Head of caudate nucleus (tissue), 42 donors: ENCODE measurements at regions not wholly inside any gene's neighbourhood (a gene's known extent, or its start where the extent isn't known, plus 50 kb on each side); places are given as distances from the start of the nearest gene placed in this dataset.

ENCODE experiments used
- DNase-seq, 42 donors: peaks; one replicate each; pipeline versions ENCODE4 v3.0.0 to v3.0.0-alpha.2; 2020 to 2021; ENCODE audit warnings: mixed read lengths in 7 of 42
- intact Hi-C: fragments of 100-400 bp; cut with DNase I; formaldehyde crosslinking; loops from one replicate; pipeline ENCODE4 v1.15.0; 2022

GRCh38 chr2:16250886-16251285 is 310.5 kb downstream of the MYCN start:
- intact Hi-C loops, result no loop called here
- peak in 1 of 42 donors; percentile 8 for DNase-seq

- DNase-seq, result peak in 1 of 42 donors; percentile 34
- intact Hi-C loops, result no loop called here
These were observed 310.1 kb downstream of the MYCN start for GRCh38 chr2:16250466-16250865.

GRCh38 chr2:16250056-16250425 is 309.7 kb downstream of the MYCN start:
- intact Hi-C loops, result no loop called here
- peak in 1 of 42 donors; percentile 25 for DNase-seq

GRCh38 chr2:16249246-16250055 is 309.1 kb downstream of the MYCN start:
- intact Hi-C loops, result no loop called here
- peak in 9 of 42 donors; percentile 11 to 50 (median 23) for DNase-seq

- intact Hi-C loops, result no loop called here
- DNase-seq, result peak in 2 of 42 donors; percentile 19 to 31
These were observed 308.3 kb downstream of the MYCN start for GRCh38 chr2:16248571-16249105.

- intact Hi-C loops, result no loop called here
- peak in 2 of 42 donors; percentile 12 to 33 for DNase-seq
These were observed 307.2 kb downstream of the MYCN start for GRCh38 chr2:16247326-16248122.

GRCh38 chr2:16246911-16247310 is 306.6 kb downstream of the MYCN start:
- DNase-seq, result peak in 2 of 42 donors; percentile 16 to 38
- intact Hi-C loops, result no loop called here

GRCh38 chr2:16246281-16246850 is 306.0 kb downstream of the MYCN start:
- intact Hi-C loops, result no loop called here
- DNase-seq, result peak in 1 of 42 donors; percentile 9

GRCh38 chr2:16245481-16246054 is 305.2 kb downstream of the MYCN start:
- intact Hi-C loops, result no loop called here
- DNase-seq, result peak in 2 of 42 donors; percentile 9 to 33

GRCh38 chr2:16244966-16245320 is 304.6 kb downstream of the MYCN start:
- DNase-seq, result peak in 1 of 42 donors; percentile 14
- intact Hi-C loops, result no loop called here

- peak in 2 of 42 donors; percentile 17 to 29 for DNase-seq
- intact Hi-C loops, result no loop called here
These were observed 304.0 kb downstream of the MYCN start for GRCh38 chr2:16244153-16244965.

GRCh38 chr2:16243411-16243996 is 303.2 kb downstream of the MYCN start:
- DNase-seq, result peak in 3 of 42 donors; percentile 17 to 29 (median 28)
- intact Hi-C loops, result no loop called here

GRCh38 chr2:16242906-16243305 is 302.6 kb downstream of the MYCN start:
- DNase-seq, result no peak
- intact Hi-C loops, result no loop called here

GRCh38 chr2:16241166-16242160 is 301.1 kb downstream of the MYCN start:
- DNase-seq, result peak in 3 of 42 donors; percentile 5 to 50 (median 17)
- intact Hi-C loops, result no loop called here

GRCh38 chr2:16240402-16240801 is 300.1 kb downstream of the MYCN start:
- peak in 3 of 42 donors; percentile 6 to 34 (median 9) for DNase-seq
- intact Hi-C loops, result no loop called here

GRCh38 chr2:16239296-16239850 is 299.0 kb downstream of the MYCN start:
- peak in 3 of 42 donors; percentile 13 to 30 (median 14) for DNase-seq
- intact Hi-C loops, result no loop called here
